Tibial nerve (tissue), 4 donors: ENCODE measurements at regions not wholly inside any gene's neighbourhood (a gene's known extent, or its start where the extent isn't known, plus 50 kb on each side); places are given as distances from the start of the nearest gene placed in this dataset.
"Not testable (repeated sequence)": the region's sequence is repeated elsewhere in the genome, so short reads cannot be mapped to it uniquely, and the experiment has no call there.

Source experiments
- DNase-seq, 2 donors: peaks; one replicate each; pipeline ENCODE4 v3.0.0-alpha.2; 2019; ENCODE audit warnings: low spot score in 2 of 2
- H3K27ac ChIP-seq, 4 donors: fragments of 200-600 bp; sonication (generic) in 3 of 4; one replicate each; pipeline ENCODE4 v1.5.1; 2017 to 2019; ENCODE audit warnings: mild to moderate bottlenecking in 1 of 4
- H3K27me3 ChIP-seq, 2 donors: fragments of 200-600 bp; sonication (generic) in 1 of 2; one replicate each; pipeline versions ENCODE4 v1.5.1 to v1.6.0; 2017 to 2019
- H3K36me3 ChIP-seq, 3 donors: fragments of 200-600 bp; sonication (generic); one replicate each; pipeline ENCODE4 v1.5.1; 2018 to 2019
- H3K4me1 ChIP-seq, 4 donors: fragments of 200-600 bp; sonication (generic) in 3 of 4; one replicate each; pipeline ENCODE4 v1.5.1; 2017 to 2019
- H3K4me3 ChIP-seq, 4 donors: fragments of 200-600 bp; sonication (generic) in 3 of 4; one replicate each; pipeline ENCODE4 v1.5.1; 2017 to 2019; ENCODE audit warnings: mild to moderate bottlenecking in 1 of 4, moderate library complexity in 1 of 4
- H3K9me3 ChIP-seq, 4 donors: fragments of 200-600 bp; sonication (generic) in 3 of 4; one replicate each; pipeline ENCODE4 v1.5.1; 2017 to 2019
- CTCF ChIP-seq, 5 experiments: fragments of 200-600 bp in 3 of 5; fragments of 450-650 bp in 2 of 5; sonication (generic) in 3 of 5; IDR thresholded peaks; one replicate each; pipeline ENCODE4 v1.5.1; 2016 to 2019; ENCODE audit warnings: antibody characterized with exemption in 5 of 5, mild to moderate bottlenecking in 3 of 5, moderate library complexity in 2 of 5
- EP300 ChIP-seq, 2 donors: sonication (generic); formaldehyde crosslinking; IDR thresholded peaks; one replicate each; pipeline ENCODE4 v1.6.1; 2017; ENCODE audit warnings: antibody characterized with exemption in 2 of 2, mild to moderate bottlenecking in 1 of 2
- POLR2A ChIP-seq, 2 donors: fragments of 450-650 bp; IDR thresholded peaks; one replicate each; pipeline ENCODE4 v1.6.1; 2017; ENCODE audit warnings: antibody characterized with exemption in 2 of 2, mild to moderate bottlenecking in 2 of 2, moderate library complexity in 2 of 2
- WGBS, 2 donors: methylation state at CpG; one replicate each; pipeline ENCODE4 v1.1.5; 2018; 5-methylcytosine and 5-hydroxymethylcytosine counted together

- TF ChIP-seq EP300 (IDR thresholded peaks at IDR 0.05) = no peak
- TF ChIP-seq CTCF (IDR thresholded peaks at IDR 0.05) = no peak
- no peak for TF ChIP-seq POLR2A (IDR thresholded peaks at IDR 0.05)
These were observed 199.9 kb downstream of the TMA16 start for GRCh38 chr4:163694385-163694784.

GRCh38 chr4:163697121-163697520 is 202.6 kb downstream of the TMA16 start:
- no peaks in the 10 kb centered on the region for H3K27me3 ChIP-seq
- H3K9me3 ChIP-seq = no peaks in the 10 kb centered on the region
- no peaks in the 10 kb centered on the region for H3K4me1 ChIP-seq
- H3K27ac ChIP-seq = no peak overlapping the region
- 65 to 79% methylated on average over 3 of the region's 3 CpGs for WGBS, 2 donors
- DNase-seq = no peak
- H3K36me3 ChIP-seq = no peaks in the 10 kb centered on the region
- H3K4me3 ChIP-seq = no peak overlapping the region
- TF ChIP-seq EP300 (IDR thresholded peaks at IDR 0.05) (no peak), POLR2A (IDR thresholded peaks at IDR 0.05) (no peak), CTCF (IDR thresholded peaks at IDR 0.05) (no peak)

More at GRCh38 chr4:163694385-163694784, 199.9 kb downstream of the TMA16 start:
- Histone ChIP-seq H3K36me3 (no peaks in the 10 kb centered on the region), H3K4me3 (no peak overlapping the region), H3K27ac (no peak overlapping the region), H3K4me1 (no peaks in the 10 kb centered on the region), H3K9me3 (no peaks in the 10 kb centered on the region), H3K27me3 (no peaks in the 10 kb centered on the region)
- no peak for DNase-seq

GRCh38 chr4:163700383-163700782 is 205.9 kb downstream of the TMA16 start:
- DNase-seq, H3K4me3 ChIP-seq, H3K9me3 ChIP-seq, H3K36me3 ChIP-seq, H3K4me1 ChIP-seq, H3K27ac ChIP-seq, H3K27me3 ChIP-seq: not testable (repeated sequence)
- whole genome bisulfite sequencing, 2 donors = 95 to 97% methylated on average over 4 of the region's 4 CpGs

- 39 to 60% methylated on average over 5 of the region's 5 CpGs for WGBS, 2 donors
- no peak for TF ChIP-seq POLR2A (IDR thresholded peaks at IDR 0.05)
- no peak for TF ChIP-seq CTCF (IDR thresholded peaks at IDR 0.05)
- no peak for TF ChIP-seq EP300 (IDR thresholded peaks at IDR 0.05)
- H3K36me3 ChIP-seq = no peaks in the 10 kb centered on the region
- H3K4me3 ChIP-seq = no peak overlapping the region
- DNase-seq = no peak
- no peak overlapping the region for H3K27ac ChIP-seq
- H3K4me1 ChIP-seq = no peaks in the 10 kb centered on the region
- H3K9me3 ChIP-seq = no peaks in the 10 kb centered on the region
- H3K27me3 ChIP-seq = no peaks in the 10 kb centered on the region
These were observed 207.4 kb downstream of the TMA16 start for GRCh38 chr4:163701916-163702315.

GRCh38 chr4:163702736-163703135 is 208.2 kb downstream of the TMA16 start:
- no peak for DNase-seq
- Histone ChIP-seq H3K4me1 (no peaks in the 10 kb centered on the region), H3K27me3 (no peaks in the 10 kb centered on the region), H3K4me3 (no peak overlapping the region), H3K27ac (no peak overlapping the region), H3K36me3 (no peaks in the 10 kb centered on the region), H3K9me3 (no peaks in the 10 kb centered on the region)
- 59 to 60% methylated on average over 4 of the region's 4 CpGs for WGBS, 2 donors
- TF ChIP-seq EP300 (IDR thresholded peaks at IDR 0.05) (no peak), CTCF (IDR thresholded peaks at IDR 0.05) (no peak), POLR2A (IDR thresholded peaks at IDR 0.05) (no peak)

- WGBS, 2 donors = 39 to 49% methylated on average over 1 of the region's 1 CpG
- TF ChIP-seq CTCF (IDR thresholded peaks at IDR 0.05) (no peak), EP300 (IDR thresholded peaks at IDR 0.05) (no peak), POLR2A (IDR thresholded peaks at IDR 0.05) (no peak)
- DNase-seq = no peak
- no peaks in the 10 kb centered on the region for H3K27me3 ChIP-seq
- no peaks in the 10 kb centered on the region for H3K4me1 ChIP-seq
- no peak overlapping the region for H3K4me3 ChIP-seq
- no peak overlapping the region for H3K27ac ChIP-seq
- H3K36me3 ChIP-seq = no peaks in the 10 kb centered on the region
- no peaks in the 10 kb centered on the region for H3K9me3 ChIP-seq
These were observed 208.8 kb downstream of the TMA16 start for GRCh38 chr4:163703251-163703650.
